Uterus (tissue), 3 donors: ENCODE measurements at regions not wholly inside any gene's neighbourhood (a gene's known extent, or its start where the extent isn't known, plus 50 kb on each side); places are given as distances from the start of the nearest gene placed in this dataset.

Source experiments
- DNase-seq, 2 donors: peaks; one replicate each; pipeline ENCODE4 v3.0.0-alpha.2; 2019 to 2020
- H3K27ac ChIP-seq, 2 donors: fragments of 200-600 bp; sonication (generic); 1 replicate in 1 of 2; 2 replicates in 1 of 2; pipeline ENCODE4 v1.5.1; 2016 to 2018
- H3K27me3 ChIP-seq, 2 donors: fragments of 200-600 bp; sonication (generic); one replicate each; pipeline ENCODE4 v1.5.1; 2018 to 2019; ENCODE audit warnings: control low read depth in 1 of 2
- H3K36me3 ChIP-seq, 2 donors: fragments of 200-600 bp; sonication (generic); one replicate each; pipeline ENCODE4 v1.5.1; 2019; ENCODE audit warnings: control low read depth in 1 of 2
- H3K4me1 ChIP-seq, 2 donors: fragments of 200-600 bp; sonication (generic); one replicate each; pipeline ENCODE4 v1.5.1; 2018 to 2019; ENCODE audit warnings: control low read depth in 1 of 2
- H3K4me3 ChIP-seq, 2 donors: fragments of 200-600 bp; sonication (generic); 1 replicate in 1 of 2; 2 replicates in 1 of 2; pipeline ENCODE4 v1.5.1; 2018 to 2019; ENCODE audit warnings: mild to moderate bottlenecking in 1 of 2
- H3K9me3 ChIP-seq, 2 donors: fragments of 200-600 bp; sonication (generic); one replicate each; pipeline ENCODE4 v1.5.1; 2019; ENCODE audit warnings: control low read depth in 1 of 2
- POLR2A ChIP-seq, 2 donors: fragments of 450-650 bp; IDR thresholded peaks; one replicate each; pipeline ENCODE4 v1.6.1; 2016; ENCODE audit warnings: antibody characterized with exemption in 2 of 2, mild to moderate bottlenecking in 1 of 2, moderate library complexity in 1 of 2
- intact Hi-C: fragments of 100-400 bp; cut with DNase I; formaldehyde crosslinking; loops from one replicate; pipeline ENCODE4 v1.15.1; 2023; ENCODE audit warnings: low total_unique reads
- TF ChIP-seq, protein P1 (sequence below), 4 experiments: fragments of 200-600 bp in 2 of 4; fragments of 450-650 bp in 2 of 4; sonication (generic) in 2 of 4; IDR thresholded peaks; one replicate each; pipeline ENCODE4 v1.5.1; 2016 to 2019; ENCODE audit warnings: antibody characterized with exemption in 4 of 4, mild to moderate bottlenecking in 2 of 4, moderate library complexity in 1 of 4
- donor health status: DM: yes; HTN: yes; CAD: no.

DNA sequence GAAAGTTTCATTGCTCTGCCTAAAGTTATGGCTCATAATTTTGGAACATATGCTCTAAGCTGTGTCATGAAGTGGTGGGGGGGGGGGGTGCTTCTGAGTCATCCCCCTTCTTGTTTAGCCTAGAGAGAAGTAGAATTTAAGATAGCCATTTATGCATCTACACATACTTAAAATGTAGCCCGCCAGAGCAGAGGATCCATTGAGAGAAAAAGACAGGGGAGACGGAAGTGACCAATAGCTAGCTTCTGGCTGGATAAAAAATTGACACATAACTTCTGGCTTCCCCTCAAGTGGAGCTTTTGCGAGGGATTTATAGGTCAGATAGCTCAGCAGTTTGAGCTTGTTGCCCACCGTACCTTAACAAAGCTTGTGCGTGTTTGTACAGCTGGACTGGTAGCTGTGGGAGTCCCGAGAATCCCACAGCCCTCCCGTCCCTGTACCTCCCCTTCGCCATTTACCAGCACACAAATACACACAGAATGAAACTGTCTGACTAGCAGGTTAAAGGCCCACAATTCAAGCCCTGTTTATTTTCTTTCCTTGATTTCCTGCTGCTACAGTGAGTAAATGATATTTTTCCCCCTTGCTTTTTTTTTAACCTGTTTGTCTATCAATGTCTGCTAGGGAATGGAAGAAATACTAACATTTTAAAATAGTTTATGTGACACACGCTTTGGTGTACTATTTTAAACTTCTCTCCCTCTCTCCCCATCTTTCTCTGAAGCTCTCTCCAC, 232.6 kb upstream of the FERD3L start:
- no peak for DNase-seq
- no peak overlapping the region for H3K27ac ChIP-seq
- H3K4me3 ChIP-seq, result no peak overlapping the region
- H3K9me3 ChIP-seq, result no peaks in the 10 kb centered on the region
- H3K36me3 ChIP-seq, result no peaks in the 10 kb centered on the region
- no peaks in the 10 kb centered on the region for H3K27me3 ChIP-seq
- TF ChIP-seq, protein P1, sequence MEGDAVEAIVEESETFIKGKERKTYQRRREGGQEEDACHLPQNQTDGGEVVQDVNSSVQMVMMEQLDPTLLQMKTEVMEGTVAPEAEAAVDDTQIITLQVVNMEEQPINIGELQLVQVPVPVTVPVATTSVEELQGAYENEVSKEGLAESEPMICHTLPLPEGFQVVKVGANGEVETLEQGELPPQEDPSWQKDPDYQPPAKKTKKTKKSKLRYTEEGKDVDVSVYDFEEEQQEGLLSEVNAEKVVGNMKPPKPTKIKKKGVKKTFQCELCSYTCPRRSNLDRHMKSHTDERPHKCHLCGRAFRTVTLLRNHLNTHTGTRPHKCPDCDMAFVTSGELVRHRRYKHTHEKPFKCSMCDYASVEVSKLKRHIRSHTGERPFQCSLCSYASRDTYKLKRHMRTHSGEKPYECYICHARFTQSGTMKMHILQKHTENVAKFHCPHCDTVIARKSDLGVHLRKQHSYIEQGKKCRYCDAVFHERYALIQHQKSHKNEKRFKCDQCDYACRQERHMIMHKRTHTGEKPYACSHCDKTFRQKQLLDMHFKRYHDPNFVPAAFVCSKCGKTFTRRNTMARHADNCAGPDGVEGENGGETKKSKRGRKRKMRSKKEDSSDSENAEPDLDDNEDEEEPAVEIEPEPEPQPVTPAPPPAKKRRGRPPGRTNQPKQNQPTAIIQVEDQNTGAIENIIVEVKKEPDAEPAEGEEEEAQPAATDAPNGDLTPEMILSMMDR (IDR thresholded peaks at IDR 0.05), result no peak
- TF ChIP-seq POLR2A (IDR thresholded peaks at IDR 0.05), result no peak
- no peaks in the 10 kb centered on the region for H3K4me1 ChIP-seq
- intact Hi-C loops, result no loop called here

- H3K27me3 ChIP-seq, result no peaks in the 10 kb centered on the region
- no peak overlapping the region for H3K27ac ChIP-seq
- no peak for DNase-seq
- H3K9me3 ChIP-seq, result no peaks in the 10 kb centered on the region
- H3K4me1 ChIP-seq, result no peaks in the 10 kb centered on the region
- TF ChIP-seq, protein P1 (IDR thresholded peaks at IDR 0.05), result no peak
- TF ChIP-seq POLR2A (IDR thresholded peaks at IDR 0.05), result no peak
- H3K36me3 ChIP-seq, result no peaks in the 10 kb centered on the region
- intact Hi-C loops, result no loop called here
- no peak overlapping the region for H3K4me3 ChIP-seq
These were observed 231.3 kb upstream of the FERD3L start for GRCh38 chr7:19376538-19376937.

DNA sequence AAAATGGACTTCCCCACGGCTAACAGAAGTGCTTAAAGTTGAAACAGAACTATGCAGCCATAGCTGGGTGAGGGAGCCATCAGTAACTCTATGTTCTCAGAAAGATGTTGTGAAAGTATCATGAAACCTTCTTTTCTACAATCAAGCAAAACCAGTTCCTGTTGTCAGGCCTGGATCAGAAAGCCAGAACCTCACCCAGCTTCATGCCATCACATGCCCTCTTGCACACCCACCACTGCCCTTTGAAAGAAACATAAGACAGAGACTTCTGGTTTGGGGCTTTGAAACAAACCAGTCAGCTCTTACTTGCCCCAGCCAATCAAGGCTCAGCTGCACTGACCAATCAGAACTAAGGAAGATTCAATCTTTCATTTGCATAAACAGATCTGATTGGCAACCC, 230.8 kb upstream of the FERD3L start:
- Histone ChIP-seq H3K36me3 (no peaks in the 10 kb centered on the region), H3K27me3 (no peaks in the 10 kb centered on the region), H3K4me1 (no peaks in the 10 kb centered on the region), H3K27ac (no peak overlapping the region), H3K9me3 (no peaks in the 10 kb centered on the region), H3K4me3 (no peak overlapping the region)
- no peak for DNase-seq
- intact Hi-C loops, result no loop called here
- TF ChIP-seq, protein P1 (IDR thresholded peaks at IDR 0.05), result no peak
- TF ChIP-seq POLR2A (IDR thresholded peaks at IDR 0.05), result no peak

DNA sequence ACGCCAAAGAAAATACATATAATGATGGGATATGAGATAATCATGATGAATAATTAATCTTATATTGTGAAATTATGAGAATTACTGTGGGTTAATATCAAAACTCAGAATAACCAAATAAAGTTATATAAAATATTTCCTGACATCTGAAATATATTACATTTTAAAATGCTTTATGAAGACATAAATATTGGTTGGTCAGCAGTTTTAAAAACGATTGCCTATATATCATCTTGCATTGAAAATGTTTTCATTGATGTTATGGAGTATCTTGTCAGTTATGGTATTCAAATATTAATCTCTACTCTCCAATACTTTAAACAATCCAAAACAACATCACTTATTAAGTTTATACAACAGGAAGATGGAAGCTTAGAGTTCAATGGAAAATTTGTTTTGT, 228.1 kb upstream of the FERD3L start:
- Histone ChIP-seq H3K36me3 (no peaks in the 10 kb centered on the region), H3K27ac (no peak overlapping the region), H3K4me3 (no peak overlapping the region), H3K27me3 (no peaks in the 10 kb centered on the region), H3K4me1 (no peaks in the 10 kb centered on the region), H3K9me3 (no peaks in the 10 kb centered on the region)
- no peak for DNase-seq
- TF ChIP-seq, protein P1 (IDR thresholded peaks at IDR 0.05), result no peak
- no peak for TF ChIP-seq POLR2A (IDR thresholded peaks at IDR 0.05)
- intact Hi-C loops, result no loop called here

GRCh38 chr7:19369806-19370205, 224.6 kb upstream of the FERD3L start:
- no peak for DNase-seq
- Histone ChIP-seq H3K9me3 (no peaks in the 10 kb centered on the region), H3K4me3 (no peak overlapping the region), H3K36me3 (no peaks in the 10 kb centered on the region), H3K27ac (no peak overlapping the region), H3K27me3 (no peaks in the 10 kb centered on the region), H3K4me1 (no peaks in the 10 kb centered on the region)
- intact Hi-C loops, result no loop called here
- no peak for TF ChIP-seq POLR2A (IDR thresholded peaks at IDR 0.05)
- TF ChIP-seq, protein P1 (IDR thresholded peaks at IDR 0.05), result no peak
